Endothelial cell of umbilical vein (primary cell): ENCODE measurements at regions not wholly inside any gene's neighbourhood (a gene's known extent, or its start where the extent isn't known, plus 50 kb on each side); places are given as distances from the start of the nearest gene placed in this dataset.

ENCODE experiments used
- BruUV-seq: library from RNA; stranded (reverse); fragments of 400-500 nt; replicated peaks from 2 replicates; lab custom pipeline; 2021; lab: Mats Ljungman, UMichigan
- CTCF ChIA-PET: fragments of 300-600, 350-600 bp; sonication (Branson Sonifier 250); formaldehyde crosslinking; loops from one replicate; lab custom pipeline; 2021; ENCODE audit warnings: antibody characterized with exemption, inconsistent platforms; lab: Charles Lee
- POLR2A ChIA-PET: fragments of 300-600, 350-600 bp; sonication (Branson Sonifier 250); formaldehyde crosslinking; loops from one replicate; lab custom pipeline; 2021; ENCODE audit warnings: antibody characterized with exemption, inconsistent platforms; lab: Charles Lee
- DNase-seq: peaks from one replicate; pipeline ENCODE4 v3.0.0-alpha.2; 2011; ENCODE audit warnings: low read depth, low spot score
- FAIRE-seq: peaks from 2 replicates; lab custom pipeline; 2011; peaks lifted over from hg19 to GRCh38; lab: Jason Lieb, UNC
- H2AFZ ChIP-seq: 2 replicates; pipeline ENCODE4 v1.6.0; 2012; ENCODE audit warnings: low read depth, low read length, control low read depth, inconsistent platforms
- H3K27ac ChIP-seq: 2 replicates; pipeline ENCODE4 v1.5.1; 2011; ENCODE audit warnings: low read depth, mild to moderate bottlenecking, control low read depth, low read length, moderate library complexity; ENCODE audit not compliant: insufficient read depth
- H3K27me3 ChIP-seq, 2 experiments: 2 replicates each; pipeline versions ENCODE4 v1.6.0 to v1.6.1; 2011; ENCODE audit warnings: low read length in 2 of 2, mixed read lengths in 1 of 2; ENCODE audit not compliant: control insufficient read depth in 2 of 2, insufficient read depth in 2 of 2
- H3K36me3 ChIP-seq, 2 experiments: 2 replicates in 1 of 2; 3 replicates in 1 of 2; pipeline ENCODE4 v1.5.1; 2011; ENCODE audit warnings: low read length in 2 of 2, mild to moderate bottlenecking in 1 of 2, moderate library complexity in 1 of 2; ENCODE audit not compliant: control insufficient read depth in 2 of 2, insufficient read depth in 2 of 2; ENCODE audit errors: extremely low read depth in 1 of 2
- H3K4me1 ChIP-seq: 3 replicates; pipeline ENCODE4 v1.5.1; 2011; ENCODE audit warnings: mild to moderate bottlenecking, low read length; ENCODE audit not compliant: control insufficient read depth, insufficient read depth; ENCODE audit errors: extremely low read depth
- H3K4me2 ChIP-seq: 2 replicates; pipeline ENCODE4 v1.6.1; 2011; ENCODE audit warnings: low read length, control low read depth, mixed read lengths; ENCODE audit not compliant: insufficient read depth
- H3K4me3 ChIP-seq, 3 experiments: fragments of 200-600 bp in 1 of 3; sonication (generic), shearing (Covaris generic) in 1 of 3; replicated peaks in 1 of 3; 2 replicates each; pipeline ENCODE4 v1.5.1; 2011 to 2016; ENCODE audit warnings: control low read depth in 3 of 3, low read length in 3 of 3, mild to moderate bottlenecking in 2 of 3, inconsistent platforms in 1 of 3, low read depth in 1 of 3, moderate library complexity in 1 of 3; ENCODE audit not compliant: insufficient read depth in 1 of 3
- H3K79me2 ChIP-seq: 2 replicates; pipeline ENCODE4 v1.6.0; 2012; ENCODE audit warnings: low read length, inconsistent platforms; ENCODE audit not compliant: control insufficient read depth, insufficient read depth
- H3K9ac ChIP-seq: replicated peaks from 2 replicates; pipeline ENCODE3; 2011; ENCODE audit warnings: low read length, control low read depth; ENCODE audit not compliant: insufficient read depth; ENCODE audit errors: extremely low read depth
- H3K9me1 ChIP-seq: replicated peaks from 3 replicates; pipeline ENCODE4 v1.6.0; 2011; ENCODE audit warnings: mild to moderate bottlenecking, low read length; ENCODE audit not compliant: control insufficient read depth, insufficient read depth; ENCODE audit errors: extremely low read depth
- H3K9me3 ChIP-seq: replicated peaks from 2 replicates; pipeline ENCODE4 v1.5.1; 2012; ENCODE audit warnings: low read length, inconsistent platforms; ENCODE audit not compliant: control insufficient read depth, insufficient read depth
- H4K20me1 ChIP-seq: replicated peaks from 2 replicates; pipeline ENCODE3; 2011; ENCODE audit warnings: mild to moderate bottlenecking, low read length; ENCODE audit not compliant: control insufficient read depth, insufficient read depth; ENCODE audit errors: extremely low read depth
- CTCF ChIP-seq, 2 donors: IDR thresholded peaks; 1 replicate in 1 of 2; 2 replicates in 1 of 2; pipeline ENCODE4 v1.5.1; 2011; ENCODE audit warnings: low read length in 2 of 2, mild to moderate bottlenecking in 2 of 2, moderate library complexity in 2 of 2, control low read depth in 1 of 2, inconsistent platforms in 1 of 2, low read depth in 1 of 2; ENCODE audit not compliant: insufficient read depth in 1 of 2; ENCODE audit errors: extremely low read depth in 1 of 2
- EZH2 ChIP-seq: IDR thresholded peaks from 2 replicates; pipeline ENCODE4 v1.6.1; 2012; ENCODE audit warnings: borderline replicate concordance, low read depth, mild to moderate bottlenecking, moderate library complexity, low read length, inconsistent platforms; ENCODE audit not compliant: severe bottlenecking
- FOS ChIP-seq: IDR thresholded peaks from 2 replicates; pipeline ENCODE4 v1.6.1; 2011; ENCODE audit warnings: mild to moderate bottlenecking, low read length, moderate library complexity, borderline replicate concordance; ENCODE audit not compliant: insufficient read depth
- GATA2 ChIP-seq: IDR thresholded peaks from 2 replicates; pipeline ENCODE4 v1.7.0; 2011; ENCODE audit warnings: low read depth, mild to moderate bottlenecking, moderate library complexity, mixed read lengths, low read length; ENCODE audit not compliant: insufficient read length, insufficient read depth
- JUN ChIP-seq: IDR thresholded peaks from 2 replicates; pipeline ENCODE4 v1.6.1; 2011; ENCODE audit warnings: borderline replicate concordance, low read depth; ENCODE audit not compliant: insufficient read length, insufficient read depth
- MAX ChIP-seq: IDR thresholded peaks from 2 replicates; pipeline ENCODE4 v1.6.1; 2011; ENCODE audit not compliant: insufficient read depth, insufficient read length
- MYC ChIP-seq: IDR thresholded peaks from one replicate; pipeline ENCODE4 v1.6.1; 2011; ENCODE audit warnings: mild to moderate bottlenecking, low read depth, low read length
- POLR2A ChIP-seq: IDR thresholded peaks from 2 replicates; pipeline ENCODE4 v1.6.1; 2012; ENCODE audit warnings: low read depth, mild to moderate bottlenecking, control low read depth, low read length
- POLR2AphosphoS5 ChIP-seq: IDR thresholded peaks from 2 replicates; pipeline ENCODE4 v1.6.1; 2012; ENCODE audit warnings: low read depth, mild to moderate bottlenecking, control low read depth, low read length, moderate library complexity; ENCODE audit not compliant: insufficient read depth
- dilution Hi-C: fragments of 300-500 bp; cut with MboI; formaldehyde crosslinking; loops from one replicate; pipeline ENCODE4 v1.15.0; 2019; ENCODE audit warnings: low sequenced_read_pairs; ENCODE audit not compliant: extremely low pct_ligation_motif_present
- intact Hi-C: fragments of 100-400 bp; cut with micrococcal nuclease; formaldehyde crosslinking; loops from one replicate; pipeline ENCODE4 v1.10.0; 2022

- no peak for DNase-seq
- H3K27me3 ChIP-seq, result no peaks in the 10 kb centered on the region
- dilution Hi-C loops (no loop called here), intact Hi-C loops (no loop called here)
- H3K79me2 ChIP-seq, result no peaks in the 10 kb centered on the region
- no peaks in the 10 kb centered on the region for H4K20me1 ChIP-seq
- FAIRE-seq, result no peak
- no peak overlapping the region for H3K27ac ChIP-seq
- H3K9me3 ChIP-seq, result no peaks in the 10 kb centered on the region
- H3K9me1 ChIP-seq, result no peaks in the 10 kb centered on the region
- no peak overlapping the region for H3K9ac ChIP-seq
- TF ChIP-seq GATA2 (no peak), CTCF (IDR thresholded peaks at IDR 0.05; ENCODE audit: extremely low read depth in 1 of 2, insufficient read depth in 1 of 2, low read depth in 1 of 2, low read length in 2 of 2) (no peak), JUN (no peak), MYC (no peak), POLR2AphosphoS5 (no peak), POLR2A (no peak), EZH2 (no peak), MAX (no peak), FOS (no peak)
- CTCF ChIA-PET, result interaction anchor here (0.5 to 1.6 kb wide), 2 partner anchors 15 to 238 kb away, joined by 3 read pairs; no protein-coding TSS in a partner anchor
- POLR2A ChIA-PET, result no interaction called here
- H2AFZ ChIP-seq, result no peak overlapping the region
- no peak overlapping the region for H3K4me2 ChIP-seq
- BruUV-seq, result no TSS peak
- no peak overlapping the region for H3K4me3 ChIP-seq
- no peaks in the 10 kb centered on the region for H3K36me3 ChIP-seq
- H3K4me1 ChIP-seq, result no peaks in the 10 kb centered on the region
These were observed 310.6 kb downstream of the MAP2K6 start for GRCh38 chr17:69725146-69725545.
